ENCODE measurements at regions not wholly inside any gene's neighbourhood (a gene's known extent, or its start where the extent isn't known, plus 50 kb on each side); places are given as distances from the start of the nearest gene placed in this dataset.
"Not testable (repeated sequence)": the region's sequence is repeated elsewhere in the genome, so short reads cannot be mapped to it uniquely, and the experiment has no call there.

- no peaks in the 10 kb centered on the region for H3K9me2 ChIP-seq (ENCODE audit: insufficient read depth, low read length)
- H3K36me3 ChIP-seq (ENCODE audit: insufficient read depth, low read length): no peaks in the 10 kb centered on the region
- H3K4me2 ChIP-seq (ENCODE audit: low read length): no peak overlapping the region
- intact Hi-C loops (cut with micrococcal nuclease; ENCODE audit: unreplicated experiment): no loop called here
- BruUV-seq (replicated peaks): no TSS peak
- H3K27ac ChIP-seq (ENCODE audit: low read depth, low read length, poor library complexity, severe bottlenecking): no peak overlapping the region
- no peak overlapping the region for H2AFZ ChIP-seq (ENCODE audit: low read length)
- ChIA-PET POLR2A (no interaction called here), CTCF (ENCODE audit: unreplicated experiment) (no interaction called here)
- no peaks in the 10 kb centered on the region for H3K4me1 ChIP-seq (ENCODE audit: insufficient read depth, low read length, poor library complexity, severe bottlenecking)
- no peak for DNase-seq (ENCODE audit: low spot score)
- H3K9me3 ChIP-seq (ENCODE audit: low read length): no peaks in the 10 kb centered on the region
- TF ChIP-seq EZH2phosphoT487 (IDR thresholded peaks at IDR 0.05; ENCODE audit: borderline replicate concordance, low read depth, low read length): no peak
- TF ChIP-seq, protein P1, sequence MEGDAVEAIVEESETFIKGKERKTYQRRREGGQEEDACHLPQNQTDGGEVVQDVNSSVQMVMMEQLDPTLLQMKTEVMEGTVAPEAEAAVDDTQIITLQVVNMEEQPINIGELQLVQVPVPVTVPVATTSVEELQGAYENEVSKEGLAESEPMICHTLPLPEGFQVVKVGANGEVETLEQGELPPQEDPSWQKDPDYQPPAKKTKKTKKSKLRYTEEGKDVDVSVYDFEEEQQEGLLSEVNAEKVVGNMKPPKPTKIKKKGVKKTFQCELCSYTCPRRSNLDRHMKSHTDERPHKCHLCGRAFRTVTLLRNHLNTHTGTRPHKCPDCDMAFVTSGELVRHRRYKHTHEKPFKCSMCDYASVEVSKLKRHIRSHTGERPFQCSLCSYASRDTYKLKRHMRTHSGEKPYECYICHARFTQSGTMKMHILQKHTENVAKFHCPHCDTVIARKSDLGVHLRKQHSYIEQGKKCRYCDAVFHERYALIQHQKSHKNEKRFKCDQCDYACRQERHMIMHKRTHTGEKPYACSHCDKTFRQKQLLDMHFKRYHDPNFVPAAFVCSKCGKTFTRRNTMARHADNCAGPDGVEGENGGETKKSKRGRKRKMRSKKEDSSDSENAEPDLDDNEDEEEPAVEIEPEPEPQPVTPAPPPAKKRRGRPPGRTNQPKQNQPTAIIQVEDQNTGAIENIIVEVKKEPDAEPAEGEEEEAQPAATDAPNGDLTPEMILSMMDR (conservative IDR thresholded peaks at IDR 0.05; ENCODE audit: low read length): no peak
- H4K20me1 ChIP-seq (ENCODE audit: insufficient read depth, low read length): no peaks in the 10 kb centered on the region
- H3K4me3 ChIP-seq (ENCODE audit: low read depth, low read length, poor library complexity, severe bottlenecking): no peak overlapping the region
- H3K79me2 ChIP-seq (ENCODE audit: insufficient read depth, low read depth, low read length): no peaks in the 10 kb centered on the region
These were observed 195.0 kb downstream of the SPATA31A6 start for GRCh38 chr9:42378418-42378815.

- DNase-seq (ENCODE audit: low spot score); BruUV-seq (replicated peaks); H3K27ac ChIP-seq (ENCODE audit: low read depth, low read length, poor library complexity, severe bottlenecking); intact Hi-C loops (cut with micrococcal nuclease; ENCODE audit: unreplicated experiment); H3K79me2 ChIP-seq (ENCODE audit: insufficient read depth, low read depth, low read length); H3K9me3 ChIP-seq (ENCODE audit: low read length); H3K4me1 ChIP-seq (ENCODE audit: insufficient read depth, low read length, poor library complexity, severe bottlenecking); POLR2A ChIA-PET; H2AFZ ChIP-seq (ENCODE audit: low read length); H4K20me1 ChIP-seq (ENCODE audit: insufficient read depth, low read length); H3K36me3 ChIP-seq (ENCODE audit: insufficient read depth, low read length); CTCF ChIA-PET (ENCODE audit: unreplicated experiment); H3K4me2 ChIP-seq (ENCODE audit: low read length); H3K4me3 ChIP-seq (ENCODE audit: low read depth, low read length, poor library complexity, severe bottlenecking); H3K9me2 ChIP-seq (ENCODE audit: insufficient read depth, low read length): not testable (repeated sequence)
These were observed 196.1 kb downstream of the SPATA31A6 start for GRCh38 chr9:42379602-42380001.

- H3K4me2 ChIP-seq (ENCODE audit: low read length); H2AFZ ChIP-seq (ENCODE audit: low read length); H3K9me3 ChIP-seq (ENCODE audit: low read length); H3K4me1 ChIP-seq (ENCODE audit: insufficient read depth, low read length, poor library complexity, severe bottlenecking); H3K27ac ChIP-seq (ENCODE audit: low read depth, low read length, poor library complexity, severe bottlenecking); H3K4me3 ChIP-seq (ENCODE audit: low read depth, low read length, poor library complexity, severe bottlenecking); POLR2A ChIA-PET; DNase-seq (ENCODE audit: low spot score); H3K9me2 ChIP-seq (ENCODE audit: insufficient read depth, low read length); CTCF ChIA-PET (ENCODE audit: unreplicated experiment); H3K36me3 ChIP-seq (ENCODE audit: insufficient read depth, low read length); BruUV-seq (replicated peaks); H3K79me2 ChIP-seq (ENCODE audit: insufficient read depth, low read depth, low read length); intact Hi-C loops (cut with micrococcal nuclease; ENCODE audit: unreplicated experiment); H4K20me1 ChIP-seq (ENCODE audit: insufficient read depth, low read length): not testable (repeated sequence)
These were observed 201.1 kb downstream of the SPATA31A6 start for GRCh38 chr9:42384585-42384984.

GRCh38 chr9:42385574-42386120, 202.2 kb downstream of the SPATA31A6 start:
- H3K36me3 ChIP-seq (ENCODE audit: insufficient read depth, low read length); intact Hi-C loops (cut with micrococcal nuclease; ENCODE audit: unreplicated experiment); BruUV-seq (replicated peaks); DNase-seq (ENCODE audit: low spot score); H3K4me3 ChIP-seq (ENCODE audit: low read depth, low read length, poor library complexity, severe bottlenecking); H3K4me2 ChIP-seq (ENCODE audit: low read length); H3K79me2 ChIP-seq (ENCODE audit: insufficient read depth, low read depth, low read length); CTCF ChIA-PET (ENCODE audit: unreplicated experiment); H4K20me1 ChIP-seq (ENCODE audit: insufficient read depth, low read length); H3K27ac ChIP-seq (ENCODE audit: low read depth, low read length, poor library complexity, severe bottlenecking); H3K9me2 ChIP-seq (ENCODE audit: insufficient read depth, low read length); H3K9me3 ChIP-seq (ENCODE audit: low read length); H2AFZ ChIP-seq (ENCODE audit: low read length); POLR2A ChIA-PET; H3K4me1 ChIP-seq (ENCODE audit: insufficient read depth, low read length, poor library complexity, severe bottlenecking): not testable (repeated sequence)

Data from OCI-LY7 (cell line).